Hepatocyte (in vitro differentiated cells): ENCODE measurements at regions not wholly inside any gene's neighbourhood (a gene's known extent, or its start where the extent isn't known, plus 50 kb on each side); places are given as distances from the start of the nearest gene placed in this dataset.
A peak's percentile ranks its signal among the peaks of the same experiment; 100 is the strongest.

Experiments used
- DNase-seq: peaks from one replicate; pipeline ENCODE4 v3.0.0-alpha.2; 2016; ENCODE audit warnings: low spot score
- H2AFZ ChIP-seq: fragments of 200-600 bp; sonication (generic); 2 replicates; pipeline ENCODE4 v1.6.0; 2016; ENCODE audit warnings: antibody characterized with exemption, mild to moderate bottlenecking
- H3K27ac ChIP-seq: fragments of 200-600 bp; sonication (generic); 2 replicates; pipeline ENCODE4 v1.5.1; 2016; ENCODE audit warnings: mild to moderate bottlenecking
- H3K27me3 ChIP-seq: fragments of 200-600 bp; sonication (generic); 2 replicates; pipeline ENCODE4 v1.6.1; 2016
- H3K36me3 ChIP-seq: fragments of 200-600 bp; sonication (generic); replicated peaks from 2 replicates; pipeline ENCODE4 v1.5.1; 2016; ENCODE audit warnings: low read depth; ENCODE audit not compliant: insufficient read depth
- H3K4me1 ChIP-seq: fragments of 200-600 bp; sonication (generic); 2 replicates; pipeline ENCODE4 v1.5.1; 2016; ENCODE audit warnings: mild to moderate bottlenecking, moderate library complexity; ENCODE audit not compliant: insufficient read depth
- H3K4me2 ChIP-seq: fragments of 200-600 bp; sonication (generic); 2 replicates; pipeline ENCODE4 v1.6.0; 2016
- H3K4me3 ChIP-seq: fragments of 200-600 bp; sonication (generic); 2 replicates; pipeline ENCODE4 v1.5.1; 2016; ENCODE audit warnings: mild to moderate bottlenecking
- H3K79me2 ChIP-seq: fragments of 200-600 bp; sonication (generic); 2 replicates; pipeline ENCODE4 v1.6.0; 2017; ENCODE audit warnings: mild to moderate bottlenecking
- H3K9me2 ChIP-seq: fragments of 200-600 bp; sonication (generic); replicated peaks from 2 replicates; pipeline ENCODE4 v1.6.0; 2017; ENCODE audit warnings: mild to moderate bottlenecking; ENCODE audit not compliant: insufficient read depth
- H3K9me3 ChIP-seq: fragments of 200-600 bp; sonication (generic); 2 replicates; pipeline ENCODE4 v1.5.1; 2016; ENCODE audit warnings: low read depth, mild to moderate bottlenecking
- H4K20me1 ChIP-seq: fragments of 200-600 bp; sonication (generic); 2 replicates; pipeline ENCODE4 v1.6.0; 2016; ENCODE audit warnings: mild to moderate bottlenecking; ENCODE audit not compliant: insufficient read depth, poor library complexity, severe bottlenecking
- CTCF ChIP-seq: fragments of 200-600 bp; sonication (generic); IDR thresholded peaks from 2 replicates; pipeline ENCODE4 v1.5.1; 2016; ENCODE audit warnings: antibody characterized with exemption, mild to moderate bottlenecking; ENCODE audit not compliant: poor library complexity
- EZH2 ChIP-seq: fragments of 200-600 bp; sonication (generic); IDR thresholded peaks from 2 replicates; pipeline ENCODE4 v1.6.1; 2016; ENCODE audit warnings: antibody characterized with exemption, mild to moderate bottlenecking, borderline replicate concordance
- EZH2phosphoT487 ChIP-seq: fragments of 200-600 bp; sonication (generic); IDR thresholded peaks from one replicate; pipeline ENCODE4 v1.6.1; 2018; ENCODE audit warnings: antibody characterized with exemption, mild to moderate bottlenecking, low read depth, moderate library complexity; ENCODE audit not compliant: unreplicated experiment, severe bottlenecking
- WGBS: methylation state at CpG from one replicate; pipeline ENCODE4 v1.1.6; 2016; ENCODE audit warnings: low lambda C conversion rate; ENCODE audit errors: missing lambda C conversion rate; 5-methylcytosine and 5-hydroxymethylcytosine counted together

DNA sequence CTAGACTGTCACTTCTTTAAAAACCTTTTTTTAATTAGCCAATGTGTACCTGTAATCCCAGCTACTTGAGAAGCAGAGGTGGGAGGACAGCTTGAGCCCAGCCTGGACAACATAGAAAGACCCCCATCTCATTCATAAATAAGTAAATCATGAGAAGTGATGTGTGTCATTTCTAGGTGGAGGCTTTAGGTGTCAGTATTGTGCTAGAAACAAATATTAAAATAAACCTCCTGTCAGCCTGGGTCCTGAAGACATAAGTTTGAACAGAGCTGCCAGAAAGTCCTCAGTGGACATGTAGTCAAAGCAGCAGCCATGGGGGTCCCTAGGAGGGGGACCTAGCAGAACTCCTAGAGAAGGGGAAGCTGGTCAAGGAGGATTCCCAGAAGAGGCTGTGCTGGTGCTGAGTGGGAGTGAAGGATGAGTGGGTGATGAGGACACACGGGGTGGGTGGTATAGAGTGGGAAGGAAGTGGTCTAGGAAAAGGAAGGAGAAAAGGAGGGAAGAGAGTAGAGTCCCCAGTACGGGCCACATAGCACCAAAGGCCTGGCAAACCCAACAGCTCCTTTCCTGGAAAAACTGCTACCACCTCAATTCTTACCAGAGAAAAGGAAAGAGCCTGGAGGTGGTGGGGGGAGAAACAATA lies 316.6 kb upstream of the NCKAP5 start:
- H3K79me2 ChIP-seq = no peaks in the 10 kb centered on the region
- no peak overlapping the region for H3K27ac ChIP-seq
- H3K4me1 ChIP-seq = peaks cover 11% of the 10 kb centered on the region
- no peaks in the 10 kb centered on the region for H3K36me3 ChIP-seq
- H2AFZ ChIP-seq = no peak overlapping the region
- H3K9me2 ChIP-seq = no peaks in the 10 kb centered on the region
- H3K4me3 ChIP-seq = no peak overlapping the region
- TF ChIP-seq EZH2 = no peak
- TF ChIP-seq EZH2phosphoT487 = no peak
- TF ChIP-seq CTCF = peak; percentile 43
- no peak overlapping the region for H3K4me2 ChIP-seq
- no peak for DNase-seq
- whole genome bisulfite sequencing = 100% methylated on average over 2 of the region's 2 CpGs
- no peaks in the 10 kb centered on the region for H3K27me3 ChIP-seq
- H4K20me1 ChIP-seq = no peaks in the 10 kb centered on the region
- no peaks in the 10 kb centered on the region for H3K9me3 ChIP-seq

DNA sequence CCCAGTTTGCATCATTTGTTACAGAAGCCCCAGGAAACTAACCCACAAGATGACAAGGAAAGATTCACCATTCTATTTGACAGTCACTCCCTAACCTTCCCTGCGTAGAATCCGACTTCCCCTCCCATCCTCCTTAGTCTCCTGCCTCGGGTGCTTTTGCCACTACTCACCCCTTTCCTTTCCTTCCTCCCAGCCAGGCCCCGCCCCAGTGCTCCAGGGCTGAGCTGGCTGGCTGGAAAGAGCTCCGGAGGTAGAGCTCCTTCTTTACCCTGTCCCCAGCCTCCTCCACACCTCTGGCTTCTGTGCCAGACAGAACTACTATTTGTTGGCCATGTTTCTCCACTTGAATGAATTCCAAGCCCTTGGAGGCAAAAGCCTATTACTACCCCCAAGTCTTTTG lies 317.6 kb upstream of the NCKAP5 start:
- H3K27ac ChIP-seq = no peak overlapping the region
- no peaks in the 10 kb centered on the region for H3K36me3 ChIP-seq
- no peak for DNase-seq
- TF ChIP-seq CTCF (no peak), EZH2 (no peak), EZH2phosphoT487 (no peak)
- H3K4me3 ChIP-seq = no peak overlapping the region
- 61% methylated on average over 5 of the region's 5 CpGs for WGBS
- no peaks in the 10 kb centered on the region for H3K79me2 ChIP-seq
- no peaks in the 10 kb centered on the region for H3K9me3 ChIP-seq
- H2AFZ ChIP-seq = no peak overlapping the region
- H3K4me2 ChIP-seq = no peak overlapping the region
- no peaks in the 10 kb centered on the region for H4K20me1 ChIP-seq
- peaks cover 11% of the 10 kb centered on the region for H3K4me1 ChIP-seq
- H3K9me2 ChIP-seq = no peaks in the 10 kb centered on the region
- no peaks in the 10 kb centered on the region for H3K27me3 ChIP-seq

DNA sequence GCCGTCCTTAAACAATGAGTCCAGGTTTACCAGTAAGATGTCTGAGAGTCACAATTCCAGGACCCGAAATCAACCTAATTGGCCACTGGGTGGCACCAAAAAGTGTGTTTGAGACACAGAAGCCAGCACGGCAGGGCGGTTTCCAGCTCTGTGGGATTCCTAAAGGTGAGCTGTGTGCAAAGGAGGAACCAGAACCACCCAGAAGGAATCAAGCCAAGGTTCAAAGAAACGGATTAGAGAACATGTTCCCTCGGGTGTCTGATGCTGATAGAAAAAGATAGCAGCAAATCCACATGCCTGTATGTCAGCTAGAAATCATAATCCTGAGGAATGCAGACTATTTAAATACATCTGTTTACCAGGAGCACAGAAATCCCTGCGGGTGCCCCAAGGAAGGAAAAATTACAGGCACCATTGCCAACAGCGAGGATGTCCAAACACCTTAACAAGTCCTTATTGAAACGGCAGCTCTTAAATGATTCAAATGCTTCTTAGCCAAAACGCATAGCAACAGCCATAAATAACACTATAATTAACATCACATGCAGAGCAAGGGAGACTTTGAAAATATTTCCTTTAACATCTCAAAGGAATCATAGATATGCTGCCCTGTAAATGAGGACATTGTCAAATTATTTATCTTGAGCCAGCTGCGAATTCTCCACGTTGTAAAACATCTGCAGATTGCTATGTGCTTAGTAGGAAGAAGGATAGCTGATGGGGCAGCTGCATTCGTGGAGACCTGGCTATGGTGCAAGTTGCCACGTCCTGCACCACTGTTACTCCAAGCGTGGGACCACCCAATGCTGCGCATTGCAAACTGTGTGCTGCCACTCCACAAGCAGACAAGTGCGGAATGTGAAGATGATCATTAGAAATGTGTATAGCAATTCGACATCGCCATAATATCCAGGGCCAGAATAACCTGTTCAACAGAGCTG lies 318.7 kb upstream of the NCKAP5 start:
- peak overlapping the region; percentile 61 for H3K4me2 ChIP-seq
- no peaks in the 10 kb centered on the region for H3K27me3 ChIP-seq
- peaks cover 11% of the 10 kb centered on the region for H3K4me1 ChIP-seq
- no peaks in the 10 kb centered on the region for H3K9me3 ChIP-seq
- no peaks in the 10 kb centered on the region for H4K20me1 ChIP-seq
- no peak overlapping the region for H3K27ac ChIP-seq
- H3K9me2 ChIP-seq = no peaks in the 10 kb centered on the region
- 40% methylated on average over 19 of the region's 19 CpGs for WGBS
- TF ChIP-seq EZH2phosphoT487 (no peak), CTCF (peak; percentile 83), EZH2 (no peak)
- H2AFZ ChIP-seq = no peak overlapping the region
- no peaks in the 10 kb centered on the region for H3K36me3 ChIP-seq
- no peaks in the 10 kb centered on the region for H3K79me2 ChIP-seq
- H3K4me3 ChIP-seq = no peak overlapping the region
- peak; percentile 89 for DNase-seq
